ENCODE measurements at regions not wholly inside any gene's neighbourhood (a gene's known extent, or its start where the extent isn't known, plus 50 kb on each side); places are given as distances from the start of the nearest gene placed in this dataset.

GRCh38 chr10:110404825-110405224, 92.9 kb upstream of the DUSP5 start:
- TF ChIP-seq ZFX (IDR thresholded peaks at IDR 0.05) (no peak), CTCF (conservative IDR thresholded peaks at IDR 0.05) (no peak)
- no peak overlapping the region for H3K27ac ChIP-seq

- no peak overlapping the region for H3K27ac ChIP-seq
- TF ChIP-seq CTCF (conservative IDR thresholded peaks at IDR 0.05) (no peak), ZFX (IDR thresholded peaks at IDR 0.05) (no peak)
Observed at GRCh38 chr10:110405380-110405779, 92.3 kb upstream of the DUSP5 start.

GRCh38 chr10:110407301-110408170, 90.2 kb upstream of the DUSP5 start:
- H3K27ac ChIP-seq, result no peak overlapping the region

GRCh38 chr10:110408203-110408871, 89.4 kb upstream of the DUSP5 start:
- H3K27ac ChIP-seq, result no peak overlapping the region
- TF ChIP-seq ZFX (IDR thresholded peaks at IDR 0.05) (no peak), CTCF (conservative IDR thresholded peaks at IDR 0.05) (no peak)

More at GRCh38 chr10:110407301-110408170, 90.2 kb upstream of the DUSP5 start:
- no peak for TF ChIP-seq CTCF (conservative IDR thresholded peaks at IDR 0.05)
- TF ChIP-seq ZFX (IDR thresholded peaks at IDR 0.05), result no peak

GRCh38 chr10:110408943-110409342, 88.8 kb upstream of the DUSP5 start:
- no peak overlapping the region for H3K27ac ChIP-seq
- TF ChIP-seq ZFX (IDR thresholded peaks at IDR 0.05) (no peak), CTCF (conservative IDR thresholded peaks at IDR 0.05) (no peak)

- TF ChIP-seq ZFX (IDR thresholded peaks at IDR 0.05) (no peak), CTCF (conservative IDR thresholded peaks at IDR 0.05) (no peak)
- H3K27ac ChIP-seq, result no peak overlapping the region
Observed at GRCh38 chr10:110409488-110409887, 88.2 kb upstream of the DUSP5 start.

- no peak for TF ChIP-seq ZFX (IDR thresholded peaks at IDR 0.05)
- no peak for TF ChIP-seq CTCF (conservative IDR thresholded peaks at IDR 0.05)
- no peak overlapping the region for H3K27ac ChIP-seq
Observed at GRCh38 chr10:110409926-110410325, 87.8 kb upstream of the DUSP5 start.
